OCI-LY3 (cell line): ENCODE measurements at regions not wholly inside any gene's neighbourhood (a gene's known extent, or its start where the extent isn't known, plus 50 kb on each side); places are given as distances from the start of the nearest gene placed in this dataset.

Source experiments
- EZH2phosphoT487 ChIP-seq: fragments of 200-600 bp; shearing (Covaris generic); IDR thresholded peaks from 2 replicates; pipeline ENCODE4 v1.6.1; 2018; ENCODE audit warnings: antibody characterized with exemption, mixed run types, low read depth
- TF ChIP-seq, protein P1 (sequence below): fragments of 200-600, 300-600 bp; sonication (generic); IDR thresholded peaks from 2 replicates; pipeline ENCODE4 v1.5.1; 2014; ENCODE audit warnings: antibody characterized with exemption, low read length, low read depth

DNA sequence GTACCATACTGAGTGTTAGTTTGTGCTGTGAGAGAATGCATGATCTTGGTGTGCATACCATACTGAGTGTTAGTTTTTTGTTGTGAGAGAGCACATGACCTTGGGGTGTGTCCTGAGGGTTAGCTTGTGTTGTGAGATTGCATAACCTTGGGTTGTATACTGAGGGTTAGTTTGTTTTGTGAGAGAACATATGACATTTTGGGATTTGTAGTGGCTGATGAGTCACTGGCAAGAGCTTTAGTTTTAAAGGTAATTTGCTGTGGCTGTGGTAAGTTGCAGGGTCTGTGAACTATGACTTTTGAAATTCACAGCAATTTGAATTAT is 1068.3 kb upstream of the EDIL3 start:
- TF ChIP-seq, protein P1, sequence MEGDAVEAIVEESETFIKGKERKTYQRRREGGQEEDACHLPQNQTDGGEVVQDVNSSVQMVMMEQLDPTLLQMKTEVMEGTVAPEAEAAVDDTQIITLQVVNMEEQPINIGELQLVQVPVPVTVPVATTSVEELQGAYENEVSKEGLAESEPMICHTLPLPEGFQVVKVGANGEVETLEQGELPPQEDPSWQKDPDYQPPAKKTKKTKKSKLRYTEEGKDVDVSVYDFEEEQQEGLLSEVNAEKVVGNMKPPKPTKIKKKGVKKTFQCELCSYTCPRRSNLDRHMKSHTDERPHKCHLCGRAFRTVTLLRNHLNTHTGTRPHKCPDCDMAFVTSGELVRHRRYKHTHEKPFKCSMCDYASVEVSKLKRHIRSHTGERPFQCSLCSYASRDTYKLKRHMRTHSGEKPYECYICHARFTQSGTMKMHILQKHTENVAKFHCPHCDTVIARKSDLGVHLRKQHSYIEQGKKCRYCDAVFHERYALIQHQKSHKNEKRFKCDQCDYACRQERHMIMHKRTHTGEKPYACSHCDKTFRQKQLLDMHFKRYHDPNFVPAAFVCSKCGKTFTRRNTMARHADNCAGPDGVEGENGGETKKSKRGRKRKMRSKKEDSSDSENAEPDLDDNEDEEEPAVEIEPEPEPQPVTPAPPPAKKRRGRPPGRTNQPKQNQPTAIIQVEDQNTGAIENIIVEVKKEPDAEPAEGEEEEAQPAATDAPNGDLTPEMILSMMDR, result no peak
- TF ChIP-seq EZH2phosphoT487, result no peak
